ENCODE measurements at regions not wholly inside any gene's neighbourhood (a gene's known extent, or its start where the extent isn't known, plus 50 kb on each side); places are given as distances from the start of the nearest gene placed in this dataset.

- no peak overlapping the region for H3K27ac ChIP-seq
- H3K4me3 ChIP-seq = no peak overlapping the region
- H3K9ac ChIP-seq = no peak overlapping the region
- no peaks in the 10 kb centered on the region for H3K36me3 ChIP-seq
- no peaks in the 10 kb centered on the region for H3K27me3 ChIP-seq
- TF ChIP-seq Cebpa-rat (IDR thresholded peaks at IDR 0.05) = no peak
- H3K4me2 ChIP-seq = no peak overlapping the region
- H3K9me3 ChIP-seq (replicated peaks in 1 of 11) = peaks cover 11 to 17% (median 15%) of the 10 kb centered on the region in 11 experiments
- no peaks in the 10 kb centered on the region for H4K20me1 ChIP-seq
- peaks cover 5 to 20% (median 13%) of the 10 kb centered on the region in 10 experiments; a peak in 15 of 20 replicates for H3K4me1 ChIP-seq
Measured at GRCh38 chr2:150171065-150171548, 316.4 kb downstream of the RND3 start.

DNA sequence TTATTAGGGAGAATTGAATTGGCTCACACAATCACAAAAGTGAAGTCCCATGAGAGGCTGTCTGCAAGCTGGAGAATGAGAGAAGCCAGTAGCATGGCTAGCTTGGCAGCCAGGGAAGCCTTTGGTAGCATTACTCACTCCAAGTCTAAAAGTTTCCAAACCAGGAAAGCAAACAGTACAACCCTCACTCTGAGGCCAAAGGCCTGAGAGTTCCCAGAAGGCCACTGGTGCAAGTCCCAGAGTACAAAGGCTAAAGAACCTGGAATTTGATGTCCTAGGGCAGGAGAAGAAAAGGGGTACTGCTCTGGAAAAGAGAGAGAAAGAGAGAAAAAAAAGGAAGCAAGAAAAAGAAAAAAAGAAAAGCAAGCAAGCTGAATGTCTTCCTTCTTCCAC is 318.2 kb downstream of the RND3 start:
- Histone ChIP-seq H4K20me1 (no peaks in the 10 kb centered on the region), H3K27ac (no peak overlapping the region), H3K4me2 (no peak overlapping the region), H3K9ac (no peak overlapping the region), H3K27me3 (no peaks in the 10 kb centered on the region), H3K4me3 (no peak overlapping the region), H3K36me3 (no peaks in the 10 kb centered on the region), H3K9me3 (replicated peaks in 1 of 11) (peaks cover 11 to 17% (median 15%) of the 10 kb centered on the region in 11 experiments), H3K4me1 (peaks cover 5 to 20% (median 13%) of the 10 kb centered on the region in 10 experiments; a peak in 15 of 20 replicates)
- TF ChIP-seq Cebpa-rat (IDR thresholded peaks at IDR 0.05) = no peak

- Histone ChIP-seq H3K36me3 (no peaks in the 10 kb centered on the region), H3K4me2 (no peak overlapping the region), H3K9me3 (replicated peaks in 1 of 11) (peaks cover 11 to 17% (median 15%) of the 10 kb centered on the region in 11 experiments), H4K20me1 (no peaks in the 10 kb centered on the region), H3K27me3 (no peaks in the 10 kb centered on the region), H3K9ac (no peak overlapping the region), H3K4me1 (peaks cover 5 to 20% (median 13%) of the 10 kb centered on the region in 10 experiments; a peak in 15 of 20 replicates), H3K27ac (no peak overlapping the region), H3K4me3 (no peak overlapping the region)
- TF ChIP-seq Cebpa-rat (IDR thresholded peaks at IDR 0.05) = no peak
Measured at GRCh38 chr2:150168595-150169236, 318.8 kb downstream of the RND3 start.

- TF ChIP-seq Cebpa-rat (IDR thresholded peaks at IDR 0.05) = no peak
- Histone ChIP-seq H3K36me3 (no peaks in the 10 kb centered on the region), H4K20me1 (no peaks in the 10 kb centered on the region), H3K4me3 (no peak overlapping the region), H3K27ac (no peak overlapping the region), H3K27me3 (no peaks in the 10 kb centered on the region), H3K4me2 (peak overlapping the region in 2 of 11 experiments; percentile 2 to 22; a peak in 2 of 22 replicates), H3K9ac (no peak overlapping the region), H3K9me3 (replicated peaks in 1 of 11) (peaks cover 11 to 17% (median 15%) of the 10 kb centered on the region in 11 experiments), H3K4me1 (peaks cover 2 to 17% (median 10%) of the 10 kb centered on the region in 10 experiments; a peak in 15 of 20 replicates)
Measured at GRCh38 chr2:150167711-150168110, 319.8 kb downstream of the RND3 start.

DNA sequence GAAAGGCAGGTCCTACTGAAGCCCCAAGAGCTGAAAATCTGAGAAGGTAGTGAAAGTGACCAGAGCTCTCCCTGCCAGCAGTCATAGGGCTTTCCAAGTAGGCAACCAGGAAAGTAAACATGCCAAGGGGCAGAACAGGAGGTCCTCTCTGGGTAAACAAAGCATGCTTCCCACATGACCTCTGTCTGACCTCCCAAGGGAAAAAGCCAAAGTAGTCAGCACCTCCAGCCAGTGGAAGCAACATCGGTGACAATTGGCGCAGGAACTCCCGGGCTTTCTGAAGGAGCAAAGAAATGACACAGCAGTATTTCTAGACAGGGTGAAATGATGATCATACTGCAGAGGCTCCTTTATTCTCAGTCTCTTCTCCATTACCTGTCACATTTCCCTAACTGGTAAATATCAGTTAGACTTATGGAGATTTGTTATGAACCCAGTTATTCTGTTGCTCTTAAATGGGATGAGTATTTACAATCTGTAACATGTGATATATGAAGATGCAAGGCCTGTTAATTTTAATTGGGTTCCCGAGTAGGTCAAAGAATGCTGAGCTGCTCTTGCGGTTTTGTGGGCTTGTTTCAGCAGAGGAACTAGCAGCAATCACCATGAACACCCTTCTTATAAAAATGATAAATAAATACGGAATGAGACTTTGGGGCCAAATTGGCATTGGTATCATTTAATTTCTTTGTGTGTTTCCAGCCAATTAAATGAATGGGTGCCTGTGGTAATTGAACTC is 321.0 kb downstream of the RND3 start:
- H3K4me1 ChIP-seq = peaks cover 0 to 6% (median 0%) of the 10 kb centered on the region in 10 experiments; a peak in 1 of 20 replicates
- H3K9ac ChIP-seq = no peak overlapping the region
- no peaks in the 10 kb centered on the region for H3K36me3 ChIP-seq
- no peaks in the 10 kb centered on the region for H4K20me1 ChIP-seq
- TF ChIP-seq Cebpa-rat (IDR thresholded peaks at IDR 0.05) = no peak
- no peak overlapping the region for H3K27ac ChIP-seq
- H3K9me3 ChIP-seq (replicated peaks in 1 of 11) = peaks cover 11 to 16% (median 14%) of the 10 kb centered on the region in 11 experiments
- H3K4me3 ChIP-seq = no peak overlapping the region
- 0 out of 22 replicates have a peak overlapping the region, but pooled peaks of 1 of the 11 experiments have one; percentile 15 for H3K4me2 ChIP-seq
- no peaks in the 10 kb centered on the region for H3K27me3 ChIP-seq

DNA sequence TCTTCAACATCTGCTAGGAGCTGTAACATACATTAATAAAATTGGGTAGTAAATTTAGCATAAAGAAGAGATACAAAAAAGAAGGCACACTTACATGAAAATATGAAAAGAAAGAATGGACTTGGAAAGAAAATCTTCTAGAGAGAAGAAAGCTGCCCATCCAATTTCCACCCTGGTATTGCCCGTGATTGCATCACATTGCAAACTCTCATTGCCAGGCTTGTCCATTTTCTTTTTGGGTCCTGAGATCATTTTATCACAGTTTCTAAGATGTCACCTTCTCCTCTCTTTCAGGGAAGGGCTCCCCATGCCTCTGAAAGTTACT is 321.5 kb downstream of the RND3 start:
- 0 out of 20 replicates have a peak, but pooled peaks cover 0 to 6% (median 0%) of the 10 kb centered on the region in 10 experiments for H3K4me1 ChIP-seq
- no peaks in the 10 kb centered on the region for H3K27me3 ChIP-seq
- H4K20me1 ChIP-seq = no peaks in the 10 kb centered on the region
- H3K36me3 ChIP-seq = no peaks in the 10 kb centered on the region
- no peak overlapping the region for H3K4me3 ChIP-seq
- H3K9me3 ChIP-seq (replicated peaks in 1 of 11) = peaks cover 5 to 10% (median 8%) of the 10 kb centered on the region in 11 experiments
- H3K4me2 ChIP-seq = 0 out of 22 replicates have a peak overlapping the region, but pooled peaks of 1 of the 11 experiments have one; percentile 15
- H3K9ac ChIP-seq = no peak overlapping the region
- no peak overlapping the region for H3K27ac ChIP-seq
- TF ChIP-seq Cebpa-rat (IDR thresholded peaks at IDR 0.05) = 0 out of 22 replicates have a peak, but pooled peaks of 2 of the 11 experiments have one; percentile 15

GRCh38 chr2:150165442-150165841 is 322.0 kb downstream of the RND3 start:
- no peak overlapping the region for H3K4me2 ChIP-seq
- H3K36me3 ChIP-seq = no peaks in the 10 kb centered on the region
- no peak overlapping the region for H3K27ac ChIP-seq
- H3K4me3 ChIP-seq = no peak overlapping the region
- H3K4me1 ChIP-seq = 0 out of 20 replicates have a peak, but pooled peaks cover 0 to 6% (median 0%) of the 10 kb centered on the region in 10 experiments
- no peak overlapping the region for H3K9ac ChIP-seq
- no peaks in the 10 kb centered on the region for H4K20me1 ChIP-seq
- no peak for TF ChIP-seq Cebpa-rat (IDR thresholded peaks at IDR 0.05)
- no peaks in the 10 kb centered on the region for H3K27me3 ChIP-seq
- peaks cover under 1 to 5% (median 3%) of the 10 kb centered on the region in 11 experiments; a peak in 18 of 22 replicates for H3K9me3 ChIP-seq (replicated peaks in 1 of 11)

DNA sequence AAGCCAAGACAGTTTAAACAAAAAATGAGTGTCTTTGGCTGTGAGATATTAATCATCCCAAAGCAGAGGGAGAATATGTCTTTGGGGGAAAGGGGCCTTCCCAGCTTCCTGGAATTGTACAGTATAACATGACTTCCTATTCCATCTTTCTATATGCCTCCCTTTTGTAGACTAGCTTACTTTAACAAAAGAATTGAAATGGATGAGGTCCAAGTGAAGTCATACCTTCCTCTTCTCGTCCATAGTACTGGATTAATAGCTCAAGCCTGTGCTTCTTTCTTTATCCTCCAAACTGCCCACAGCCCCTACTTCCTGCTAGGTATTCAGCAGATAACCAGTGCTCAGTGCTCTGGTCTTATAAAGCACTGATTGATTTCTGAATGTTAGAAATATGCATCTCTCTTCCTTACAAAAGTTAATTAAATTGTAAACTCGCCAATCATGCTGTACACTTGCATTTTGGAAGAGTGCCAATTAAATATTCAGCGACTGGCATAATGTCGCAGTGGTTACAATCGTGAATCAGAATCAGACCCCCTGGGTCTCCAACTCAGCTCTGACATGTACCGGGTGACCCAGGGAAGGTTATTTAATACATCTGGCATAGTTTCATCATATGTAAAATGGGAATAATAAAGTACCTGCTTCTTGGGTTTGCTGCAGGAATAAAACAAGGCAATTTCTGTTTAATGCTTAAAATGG is 325.1 kb downstream of the RND3 start:
- no peak for TF ChIP-seq Cebpa-rat (IDR thresholded peaks at IDR 0.05)
- Histone ChIP-seq H3K4me1 (peaks cover 0 to 4% (median 0%) of the 10 kb centered on the region in 10 experiments; a peak in 2 of 20 replicates), H3K9ac (no peak overlapping the region), H3K4me3 (no peak overlapping the region), H4K20me1 (no peaks in the 10 kb centered on the region), H3K4me2 (no peak overlapping the region), H3K36me3 (no peaks in the 10 kb centered on the region), H3K27ac (no peak overlapping the region), H3K9me3 (replicated peaks in 1 of 11) (no peaks in the 10 kb centered on the region), H3K27me3 (no peaks in the 10 kb centered on the region)

DNA sequence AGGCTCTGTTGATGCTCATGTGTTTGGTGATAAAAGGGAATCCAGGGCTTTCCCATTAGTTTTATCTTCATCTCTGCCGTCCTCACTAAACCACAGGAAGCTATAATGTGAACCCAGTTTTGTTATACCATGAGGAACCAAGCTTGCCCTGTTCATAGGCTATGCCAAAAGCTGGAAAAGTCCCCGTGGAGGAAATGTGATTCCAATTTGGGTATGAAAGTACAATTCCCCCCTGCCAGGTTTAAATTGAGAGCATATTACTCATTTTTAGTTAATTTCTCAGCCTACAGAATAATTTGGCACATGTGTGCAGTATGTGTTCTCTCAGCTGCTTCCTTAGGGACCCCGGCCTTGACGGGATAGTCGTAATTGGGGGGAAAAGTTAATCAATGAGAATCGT is 327.4 kb downstream of the RND3 start:
- H3K27me3 ChIP-seq = no peaks in the 10 kb centered on the region
- H3K4me3 ChIP-seq = no peak overlapping the region
- H4K20me1 ChIP-seq = no peaks in the 10 kb centered on the region
- H3K9ac ChIP-seq = no peak overlapping the region
- H3K9me3 ChIP-seq (replicated peaks in 1 of 11) = no peaks in the 10 kb centered on the region
- H3K4me2 ChIP-seq = no peak overlapping the region
- no peak overlapping the region for H3K27ac ChIP-seq
- no peak for TF ChIP-seq Cebpa-rat (IDR thresholded peaks at IDR 0.05)
- no peaks in the 10 kb centered on the region for H3K36me3 ChIP-seq
- peaks cover 0 to 4% (median 0%) of the 10 kb centered on the region in 10 experiments; a peak in 2 of 20 replicates for H3K4me1 ChIP-seq
